GM19452 (cell line): ENCODE measurements at regions not wholly inside any gene's neighbourhood (a gene's known extent, or its start where the extent isn't known, plus 50 kb on each side); places are given as distances from the start of the nearest gene placed in this dataset.
A peak's percentile ranks its signal among the peaks of the same experiment; 100 is the strongest.

Experiments used
- ATAC-seq: cut with Tn5 transposase; IDR thresholded peaks from one replicate; pipeline ENCODE4 v1.9.1; 2021; ENCODE audit not compliant: unreplicated experiment

- ATAC-seq: no peak
Observed at GRCh38 chr20:6618051-6618450, 149.4 kb upstream of the BMP2 start.

- no peak for ATAC-seq
Observed at GRCh38 chr20:6616421-6616820, 151.1 kb upstream of the BMP2 start.

- ATAC-seq: no peak
Observed at GRCh38 chr20:6614836-6615235, 152.7 kb upstream of the BMP2 start.

- ATAC-seq: peak; percentile 60
Observed at GRCh38 chr20:6613280-6613861, 154.1 kb upstream of the BMP2 start.

- ATAC-seq: no peak
Observed at GRCh38 chr20:6612606-6612923, 154.9 kb upstream of the BMP2 start.

GRCh38 chr20:6611911-6612605 lies 155.4 kb upstream of the BMP2 start:
- ATAC-seq: no peak

GRCh38 chr20:6606651-6607050 lies 160.8 kb upstream of the BMP2 start:
- no peak for ATAC-seq

- ATAC-seq: no peak
Observed at GRCh38 chr20:6605055-6605935, 162.2 kb upstream of the BMP2 start.

GRCh38 chr20:6604179-6604578 lies 163.3 kb upstream of the BMP2 start:
- no peak for ATAC-seq

GRCh38 chr20:6599876-6600735 lies 167.4 kb upstream of the BMP2 start:
- no peak for ATAC-seq

GRCh38 chr20:6595704-6596103 lies 171.8 kb upstream of the BMP2 start:
- ATAC-seq: no peak

- no peak for ATAC-seq
Observed at GRCh38 chr20:6590891-6591637, 176.4 kb upstream of the BMP2 start.

GRCh38 chr20:6588296-6588695 lies 179.2 kb upstream of the BMP2 start:
- no peak for ATAC-seq

- ATAC-seq: peak; percentile 67
Observed at GRCh38 chr20:6583134-6583738, 184.2 kb upstream of the BMP2 start.

GRCh38 chr20:6582449-6582848 lies 185.0 kb upstream of the BMP2 start:
- no peak for ATAC-seq

GRCh38 chr20:6580486-6580885 lies 187.0 kb upstream of the BMP2 start:
- ATAC-seq: no peak

GRCh38 chr20:6579824-6580223 lies 187.7 kb upstream of the BMP2 start:
- no peak for ATAC-seq

GRCh38 chr20:6579417-6579816 lies 188.1 kb upstream of the BMP2 start:
- ATAC-seq: no peak

- no peak for ATAC-seq
Observed at GRCh38 chr20:6577451-6577850, 190.0 kb upstream of the BMP2 start.

GRCh38 chr20:6576726-6577125 lies 190.8 kb upstream of the BMP2 start:
- ATAC-seq: no peak
